Gastroesophageal sphincter (tissue), 4 donors: ENCODE measurements at regions not wholly inside any gene's neighbourhood (a gene's known extent, or its start where the extent isn't known, plus 50 kb on each side); places are given as distances from the start of the nearest gene placed in this dataset.

Experiments used
- ATAC-seq: fragments of 150-250 bp; one replicate; pipeline ENCODE4 v1.9.1; 2016; ENCODE audit warnings: mild to moderate bottlenecking, moderate library complexity
- H3K27ac ChIP-seq, 4 donors: fragments of 200-600 bp; sonication (generic) in 3 of 4; 1 replicate in 3 of 4; 2 replicates in 1 of 4; pipeline ENCODE4 v1.5.1; 2016 to 2019
- H3K27me3 ChIP-seq: fragments of 200-600 bp; sonication (generic); one replicate; pipeline ENCODE4 v1.5.1; 2019
- H3K36me3 ChIP-seq, 2 donors: fragments of 200-600 bp; sonication (generic); one replicate each; pipeline ENCODE4 v1.5.1; 2019; ENCODE audit warnings: control low read depth in 1 of 2
- H3K4me1 ChIP-seq, 3 donors: fragments of 200-600 bp; sonication (generic); 1 replicate in 2 of 3; 2 replicates in 1 of 3; pipeline ENCODE4 v1.5.1; 2016 to 2019; ENCODE audit warnings: control low read depth in 2 of 3
- H3K4me3 ChIP-seq, 2 donors: fragments of 200-600 bp; sonication (generic); one replicate each; pipeline ENCODE4 v1.5.1; 2019; ENCODE audit warnings: mild to moderate bottlenecking in 1 of 2, moderate library complexity in 1 of 2
- H3K9me3 ChIP-seq, 3 donors: fragments of 200-600 bp; sonication (generic); one replicate each; pipeline ENCODE4 v1.5.1; 2017 to 2019; ENCODE audit warnings: control low read depth in 2 of 3
- CTCF ChIP-seq, 4 experiments: fragments of 200-600 bp in 2 of 4; fragments of 450-650 bp in 2 of 4; sonication (generic) in 1 of 4; IDR thresholded peaks; one replicate each; pipeline ENCODE4 v1.5.1; 2017 to 2019; ENCODE audit warnings: antibody characterized with exemption in 4 of 4, mild to moderate bottlenecking in 2 of 4, moderate library complexity in 2 of 4
- EP300 ChIP-seq: sonication (generic); formaldehyde crosslinking; IDR thresholded peaks from one replicate; pipeline ENCODE4 v1.6.1; 2017; ENCODE audit warnings: antibody characterized with exemption, mild to moderate bottlenecking
- POLR2A ChIP-seq, 2 donors: fragments of 450-650 bp; IDR thresholded peaks; one replicate each; pipeline ENCODE4 v1.6.1; 2017; ENCODE audit warnings: antibody characterized with exemption in 2 of 2, mild to moderate bottlenecking in 2 of 2, moderate library complexity in 1 of 2
- POLR2AphosphoS5 ChIP-seq: sonication (generic); formaldehyde crosslinking; IDR thresholded peaks from one replicate; pipeline ENCODE4 v1.6.1; 2017; ENCODE audit warnings: antibody characterized with exemption
- WGBS, 2 donors: methylation state at CpG; one replicate each; pipeline ENCODE4 v1.1.5; 2018; ENCODE audit warnings: low coverage in 1 of 2; 5-methylcytosine and 5-hydroxymethylcytosine counted together

- H3K4me3 ChIP-seq, result no peak overlapping the region
- H3K27ac ChIP-seq, result no peak overlapping the region
- H3K4me1 ChIP-seq, result no peaks in the 10 kb centered on the region
- no peak for TF ChIP-seq CTCF (IDR thresholded peaks at IDR 0.05)
- TF ChIP-seq POLR2A (IDR thresholded peaks at IDR 0.05), result no peak
- TF ChIP-seq EP300, result no peak
- TF ChIP-seq POLR2AphosphoS5, result no peak
- ATAC-seq, result no peak
- no peaks in the 10 kb centered on the region for H3K9me3 ChIP-seq
- peaks cover 8% of the 10 kb centered on the region for H3K27me3 ChIP-seq
- WGBS, 2 donors, result 75 to 100% methylated on average over 1 to 2 of the region's 4 CpGs
- no peaks in the 10 kb centered on the region for H3K36me3 ChIP-seq
These were observed 155.1 kb upstream of the CELF4 start for GRCh38 chr18:37720663-37721062.

- Histone ChIP-seq H3K27ac (no peak overlapping the region), H3K4me3 (no peak overlapping the region), H3K36me3 (no peaks in the 10 kb centered on the region), H3K9me3 (no peaks in the 10 kb centered on the region), H3K4me1 (no peaks in the 10 kb centered on the region), H3K27me3 (no peaks in the 10 kb centered on the region)
- ATAC-seq, result no peak
- TF ChIP-seq POLR2AphosphoS5 (no peak), EP300 (no peak), CTCF (IDR thresholded peaks at IDR 0.05) (no peak), POLR2A (IDR thresholded peaks at IDR 0.05) (no peak)
- WGBS, 2 donors, result 60 to 100% methylated on average over 1 to 2 of the region's 2 CpGs
These were observed 152.1 kb upstream of the CELF4 start for GRCh38 chr18:37717656-37718055.

GRCh38 chr18:37717098-37717497 is 151.5 kb upstream of the CELF4 start:
- no peaks in the 10 kb centered on the region for H3K4me1 ChIP-seq

GRCh38 chr18:37716106-37716735 is 150.6 kb upstream of the CELF4 start:
- WGBS, 2 donors, result 60 to 68% methylated on average over 3 to 5 of the region's 5 CpGs
- no peak for ATAC-seq
- Histone ChIP-seq H3K4me3 (no peak overlapping the region), H3K36me3 (no peaks in the 10 kb centered on the region), H3K4me1 (no peaks in the 10 kb centered on the region), H3K27me3 (no peaks in the 10 kb centered on the region), H3K27ac (no peak overlapping the region), H3K9me3 (no peaks in the 10 kb centered on the region)
- no peak for TF ChIP-seq EP300
- no peak for TF ChIP-seq POLR2A (IDR thresholded peaks at IDR 0.05)
- no peak for TF ChIP-seq CTCF (IDR thresholded peaks at IDR 0.05)
- TF ChIP-seq POLR2AphosphoS5, result no peak

More at GRCh38 chr18:37717098-37717497, 151.5 kb upstream of the CELF4 start:
- H3K36me3 ChIP-seq, result no peaks in the 10 kb centered on the region
- no peak overlapping the region for H3K27ac ChIP-seq
- no peak overlapping the region for H3K4me3 ChIP-seq
- H3K27me3 ChIP-seq, result no peaks in the 10 kb centered on the region
- no peak for ATAC-seq
- no peaks in the 10 kb centered on the region for H3K9me3 ChIP-seq
- TF ChIP-seq EP300 (no peak), CTCF (IDR thresholded peaks at IDR 0.05) (no peak), POLR2A (IDR thresholded peaks at IDR 0.05) (no peak), POLR2AphosphoS5 (no peak)
- 56 to 80% methylated on average over 1 to 2 of the region's 2 CpGs for WGBS, 2 donors

GRCh38 chr18:37714691-37715090 is 149.1 kb upstream of the CELF4 start:
- Histone ChIP-seq H3K27me3 (no peaks in the 10 kb centered on the region), H3K27ac (no peak overlapping the region), H3K4me3 (no peak overlapping the region), H3K36me3 (no peaks in the 10 kb centered on the region), H3K9me3 (no peaks in the 10 kb centered on the region), H3K4me1 (no peaks in the 10 kb centered on the region)
- no peak for TF ChIP-seq POLR2A (IDR thresholded peaks at IDR 0.05)
- 30 to 34% methylated on average over 3 of the region's 3 CpGs for WGBS, 2 donors
- no peak for ATAC-seq
